ENCODE measurements at regions not wholly inside any gene's neighbourhood (a gene's known extent, or its start where the extent isn't known, plus 50 kb on each side); places are given as distances from the start of the nearest gene placed in this dataset.

DNA sequence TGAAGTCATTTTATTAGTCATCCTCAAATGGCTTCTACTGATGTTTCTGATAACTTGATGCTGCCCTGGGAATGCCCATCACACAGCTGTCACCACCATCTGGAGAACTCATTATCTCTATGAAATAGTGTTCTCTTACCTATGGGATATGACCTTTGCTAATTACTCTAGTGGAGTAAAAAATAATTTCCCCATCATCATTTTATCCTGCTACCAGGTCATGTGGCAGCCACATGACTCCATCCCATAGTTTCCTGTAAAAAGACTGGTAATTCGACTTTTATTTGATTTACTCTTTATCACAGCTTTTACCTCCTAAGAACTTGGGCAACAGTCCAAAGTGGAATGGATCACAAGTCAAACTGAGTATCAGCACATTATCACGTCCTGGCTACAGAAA is 76.1 kb upstream of the USP25 start:
- TF ChIP-seq, protein P1, sequence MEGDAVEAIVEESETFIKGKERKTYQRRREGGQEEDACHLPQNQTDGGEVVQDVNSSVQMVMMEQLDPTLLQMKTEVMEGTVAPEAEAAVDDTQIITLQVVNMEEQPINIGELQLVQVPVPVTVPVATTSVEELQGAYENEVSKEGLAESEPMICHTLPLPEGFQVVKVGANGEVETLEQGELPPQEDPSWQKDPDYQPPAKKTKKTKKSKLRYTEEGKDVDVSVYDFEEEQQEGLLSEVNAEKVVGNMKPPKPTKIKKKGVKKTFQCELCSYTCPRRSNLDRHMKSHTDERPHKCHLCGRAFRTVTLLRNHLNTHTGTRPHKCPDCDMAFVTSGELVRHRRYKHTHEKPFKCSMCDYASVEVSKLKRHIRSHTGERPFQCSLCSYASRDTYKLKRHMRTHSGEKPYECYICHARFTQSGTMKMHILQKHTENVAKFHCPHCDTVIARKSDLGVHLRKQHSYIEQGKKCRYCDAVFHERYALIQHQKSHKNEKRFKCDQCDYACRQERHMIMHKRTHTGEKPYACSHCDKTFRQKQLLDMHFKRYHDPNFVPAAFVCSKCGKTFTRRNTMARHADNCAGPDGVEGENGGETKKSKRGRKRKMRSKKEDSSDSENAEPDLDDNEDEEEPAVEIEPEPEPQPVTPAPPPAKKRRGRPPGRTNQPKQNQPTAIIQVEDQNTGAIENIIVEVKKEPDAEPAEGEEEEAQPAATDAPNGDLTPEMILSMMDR (IDR thresholded peaks at IDR 0.05), result no peak
- TF ChIP-seq POLR2A (IDR thresholded peaks at IDR 0.05), result no peak

Measured in vagina (tissue), 2 donors.